Panc1 (cell line): ENCODE measurements at regions not wholly inside any gene's neighbourhood (a gene's known extent, or its start where the extent isn't known, plus 50 kb on each side); places are given as distances from the start of the nearest gene placed in this dataset.

Source experiments
- POLR2AphosphoS5 ChIP-seq: IDR thresholded peaks from 2 replicates; pipeline ENCODE4 v1.6.1; 2012; ENCODE audit warnings: mild to moderate bottlenecking, low read depth, low read length, moderate library complexity
- SIN3A ChIP-seq: IDR thresholded peaks from 2 replicates; pipeline ENCODE4 v1.6.1; 2012; ENCODE audit warnings: low read depth, mild to moderate bottlenecking, low read length, moderate library complexity, borderline replicate concordance; ENCODE audit not compliant: insufficient read depth
- TCF7L2 ChIP-seq: IDR thresholded peaks from 2 replicates; pipeline ENCODE4 v1.6.1; 2011; ENCODE audit warnings: mild to moderate bottlenecking, low read depth, low read length, inconsistent platforms
- TF ChIP-seq, protein P1 (sequence below): fragments of 450-650 bp; IDR thresholded peaks from 2 replicates; pipeline ENCODE4 v1.5.1; 2017; ENCODE audit warnings: mild to moderate bottlenecking
- TF ChIP-seq, protein P2 (sequence below), 2 experiments: IDR thresholded peaks; 2 replicates each; pipeline ENCODE4 v1.6.1; 2011 to 2012; ENCODE audit warnings: low read depth in 2 of 2, control low read depth in 1 of 2, low read length in 1 of 2, mild to moderate bottlenecking in 1 of 2, moderate library complexity in 1 of 2; ENCODE audit not compliant: insufficient read depth in 1 of 2

DNA sequence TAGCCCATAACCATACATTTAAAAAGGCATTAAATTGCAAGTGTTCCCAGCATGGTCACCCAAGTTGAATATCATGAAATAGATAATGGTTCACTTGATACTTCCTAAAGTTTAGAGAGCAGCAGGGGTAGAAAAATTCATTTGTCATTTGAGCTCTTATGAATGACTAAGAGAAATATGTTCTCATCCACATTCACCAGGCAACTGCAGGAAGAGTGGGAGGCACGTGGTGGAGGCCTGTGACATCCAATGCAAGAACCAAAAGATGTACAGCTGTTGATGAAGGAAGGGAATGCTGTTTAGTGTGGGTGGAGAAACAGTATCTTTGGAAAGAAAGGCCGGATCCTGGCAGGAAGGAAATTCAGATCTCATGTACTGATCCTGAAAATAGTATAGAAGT lies 473.1 kb downstream of the ADGRL2 start:
- TF ChIP-seq, protein P1, sequence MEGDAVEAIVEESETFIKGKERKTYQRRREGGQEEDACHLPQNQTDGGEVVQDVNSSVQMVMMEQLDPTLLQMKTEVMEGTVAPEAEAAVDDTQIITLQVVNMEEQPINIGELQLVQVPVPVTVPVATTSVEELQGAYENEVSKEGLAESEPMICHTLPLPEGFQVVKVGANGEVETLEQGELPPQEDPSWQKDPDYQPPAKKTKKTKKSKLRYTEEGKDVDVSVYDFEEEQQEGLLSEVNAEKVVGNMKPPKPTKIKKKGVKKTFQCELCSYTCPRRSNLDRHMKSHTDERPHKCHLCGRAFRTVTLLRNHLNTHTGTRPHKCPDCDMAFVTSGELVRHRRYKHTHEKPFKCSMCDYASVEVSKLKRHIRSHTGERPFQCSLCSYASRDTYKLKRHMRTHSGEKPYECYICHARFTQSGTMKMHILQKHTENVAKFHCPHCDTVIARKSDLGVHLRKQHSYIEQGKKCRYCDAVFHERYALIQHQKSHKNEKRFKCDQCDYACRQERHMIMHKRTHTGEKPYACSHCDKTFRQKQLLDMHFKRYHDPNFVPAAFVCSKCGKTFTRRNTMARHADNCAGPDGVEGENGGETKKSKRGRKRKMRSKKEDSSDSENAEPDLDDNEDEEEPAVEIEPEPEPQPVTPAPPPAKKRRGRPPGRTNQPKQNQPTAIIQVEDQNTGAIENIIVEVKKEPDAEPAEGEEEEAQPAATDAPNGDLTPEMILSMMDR = no peak
- TF ChIP-seq SIN3A (no peak), POLR2AphosphoS5 (no peak), TCF7L2 (no peak)
- TF ChIP-seq, protein P2, sequence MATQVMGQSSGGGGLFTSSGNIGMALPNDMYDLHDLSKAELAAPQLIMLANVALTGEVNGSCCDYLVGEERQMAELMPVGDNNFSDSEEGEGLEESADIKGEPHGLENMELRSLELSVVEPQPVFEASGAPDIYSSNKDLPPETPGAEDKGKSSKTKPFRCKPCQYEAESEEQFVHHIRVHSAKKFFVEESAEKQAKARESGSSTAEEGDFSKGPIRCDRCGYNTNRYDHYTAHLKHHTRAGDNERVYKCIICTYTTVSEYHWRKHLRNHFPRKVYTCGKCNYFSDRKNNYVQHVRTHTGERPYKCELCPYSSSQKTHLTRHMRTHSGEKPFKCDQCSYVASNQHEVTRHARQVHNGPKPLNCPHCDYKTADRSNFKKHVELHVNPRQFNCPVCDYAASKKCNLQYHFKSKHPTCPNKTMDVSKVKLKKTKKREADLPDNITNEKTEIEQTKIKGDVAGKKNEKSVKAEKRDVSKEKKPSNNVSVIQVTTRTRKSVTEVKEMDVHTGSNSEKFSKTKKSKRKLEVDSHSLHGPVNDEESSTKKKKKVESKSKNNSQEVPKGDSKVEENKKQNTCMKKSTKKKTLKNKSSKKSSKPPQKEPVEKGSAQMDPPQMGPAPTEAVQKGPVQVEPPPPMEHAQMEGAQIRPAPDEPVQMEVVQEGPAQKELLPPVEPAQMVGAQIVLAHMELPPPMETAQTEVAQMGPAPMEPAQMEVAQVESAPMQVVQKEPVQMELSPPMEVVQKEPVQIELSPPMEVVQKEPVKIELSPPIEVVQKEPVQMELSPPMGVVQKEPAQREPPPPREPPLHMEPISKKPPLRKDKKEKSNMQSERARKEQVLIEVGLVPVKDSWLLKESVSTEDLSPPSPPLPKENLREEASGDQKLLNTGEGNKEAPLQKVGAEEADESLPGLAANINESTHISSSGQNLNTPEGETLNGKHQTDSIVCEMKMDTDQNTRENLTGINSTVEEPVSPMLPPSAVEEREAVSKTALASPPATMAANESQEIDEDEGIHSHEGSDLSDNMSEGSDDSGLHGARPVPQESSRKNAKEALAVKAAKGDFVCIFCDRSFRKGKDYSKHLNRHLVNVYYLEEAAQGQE (IDR thresholded peaks at IDR 0.05; ENCODE audit: insufficient read depth in 1 of 2, low read depth in 2 of 2, low read length in 1 of 2) = no peak
